ENCODE measurements at regions not wholly inside any gene's neighbourhood (a gene's known extent, or its start where the extent isn't known, plus 50 kb on each side); places are given as distances from the start of the nearest gene placed in this dataset.
"Not testable (repeated sequence)": the region's sequence is repeated elsewhere in the genome, so short reads cannot be mapped to it uniquely, and the experiment has no call there.

- TF ChIP-seq POLR2A, CTCF (IDR thresholded peaks at IDR 0.05): not testable (repeated sequence)
Observed at GRCh38 chr2:216929338-216929737, 69.5 kb upstream of the TNP1 start.
